Stimulated activated CD8-positive, alpha-beta memory T cell treated with anti-CD3 and anti-CD28 coated beads, Interleukin-4, amount 100 ng/mL, for 48 hours (primary cell): ENCODE measurements at regions not wholly inside any gene's neighbourhood (a gene's known extent, or its start where the extent isn't known, plus 50 kb on each side); places are given as distances from the start of the nearest gene placed in this dataset.

Experiments used
- DNase-seq: peaks from one replicate; pipeline ENCODE4 v3.0.0-alpha.2; 2020

DNA sequence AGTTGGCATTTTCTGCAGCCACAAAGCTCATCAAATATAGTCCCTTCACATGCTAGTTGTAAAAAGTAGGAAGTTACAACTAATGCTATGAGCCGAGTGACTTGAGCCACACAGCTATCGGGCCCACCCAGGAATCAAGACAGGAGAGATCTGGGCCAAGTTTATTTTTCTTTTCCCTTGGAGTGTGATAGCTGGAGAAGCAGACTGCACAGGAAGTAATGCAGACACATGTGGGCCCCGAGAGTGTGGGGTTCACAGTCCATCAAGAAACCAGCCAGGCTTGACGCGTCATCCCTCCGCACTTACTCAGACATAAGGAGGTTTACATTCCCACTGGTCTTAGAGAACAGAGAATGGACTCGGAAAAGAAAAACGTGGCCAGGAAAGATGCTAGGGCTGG lies 403.1 kb upstream of the CDH11 start:
- no peak for DNase-seq

DNA sequence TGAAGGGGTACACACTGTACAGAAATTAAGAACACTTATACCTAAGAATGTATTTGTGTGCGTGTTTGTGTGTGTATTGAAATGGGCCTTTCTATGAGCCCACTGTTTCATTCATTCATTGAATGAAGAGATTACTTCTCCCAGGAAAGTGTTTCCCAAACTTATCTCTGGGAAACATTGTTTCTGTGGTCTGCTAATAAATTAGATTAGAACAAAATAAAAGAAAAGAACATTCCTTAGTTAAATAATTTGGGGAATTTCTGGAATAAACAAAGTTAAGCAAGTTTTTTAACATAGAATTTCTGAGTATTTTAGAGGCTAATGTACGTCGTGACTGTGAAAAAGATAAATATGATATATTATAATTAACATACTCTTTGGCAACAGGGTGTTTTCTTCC lies 402.4 kb upstream of the CDH11 start:
- DNase-seq: no peak

DNA sequence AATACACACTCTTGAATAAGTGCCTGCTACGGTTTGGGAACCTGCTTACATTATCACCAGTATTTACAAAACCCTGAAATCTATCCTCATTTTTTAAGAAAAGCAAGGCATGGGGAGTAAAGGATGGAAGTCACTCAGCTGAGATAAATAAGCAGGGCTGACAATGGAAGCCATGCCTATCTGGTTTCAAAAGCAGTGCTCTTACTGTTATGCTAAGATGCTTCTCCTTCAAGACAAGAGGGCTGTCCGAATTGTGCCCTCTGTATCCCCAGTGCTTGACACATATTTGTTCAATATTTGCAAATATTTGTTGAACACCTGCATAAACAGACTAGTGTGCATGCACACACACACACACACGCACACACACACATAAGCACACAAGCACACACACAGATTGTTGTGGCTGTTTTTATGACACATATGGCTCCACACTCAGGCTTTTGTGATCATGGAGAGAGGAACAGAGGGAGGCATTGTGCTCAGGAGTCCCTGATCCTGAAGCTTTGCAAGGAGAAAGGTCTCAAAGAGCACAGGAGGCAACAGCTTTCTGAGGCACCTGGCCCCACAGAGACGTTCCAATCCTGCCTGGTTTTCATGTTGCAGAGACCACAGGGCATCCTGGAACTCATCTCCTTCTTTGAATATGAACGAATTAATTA lies 401.6 kb upstream of the CDH11 start:
- DNase-seq: no peak

DNA sequence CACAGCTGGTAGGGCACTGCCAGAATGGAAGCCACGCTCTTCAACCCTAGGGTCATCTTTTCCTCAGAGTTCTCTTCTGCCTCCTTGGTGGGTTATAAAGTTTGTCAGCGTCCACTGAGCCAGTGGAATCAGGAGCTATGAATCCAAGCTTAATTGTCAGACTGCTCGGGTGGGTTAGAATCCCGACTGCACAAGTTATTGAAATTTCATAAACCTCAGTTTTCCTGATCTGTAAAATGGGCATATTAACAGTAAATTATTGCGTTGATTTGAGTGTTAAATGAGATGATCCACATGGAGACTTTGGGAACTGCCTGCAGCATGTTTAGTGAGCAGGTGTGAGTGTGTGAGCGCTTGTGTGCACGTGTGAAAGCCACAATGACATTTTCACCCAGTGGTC lies 400.5 kb upstream of the CDH11 start:
- DNase-seq: no peak

DNA sequence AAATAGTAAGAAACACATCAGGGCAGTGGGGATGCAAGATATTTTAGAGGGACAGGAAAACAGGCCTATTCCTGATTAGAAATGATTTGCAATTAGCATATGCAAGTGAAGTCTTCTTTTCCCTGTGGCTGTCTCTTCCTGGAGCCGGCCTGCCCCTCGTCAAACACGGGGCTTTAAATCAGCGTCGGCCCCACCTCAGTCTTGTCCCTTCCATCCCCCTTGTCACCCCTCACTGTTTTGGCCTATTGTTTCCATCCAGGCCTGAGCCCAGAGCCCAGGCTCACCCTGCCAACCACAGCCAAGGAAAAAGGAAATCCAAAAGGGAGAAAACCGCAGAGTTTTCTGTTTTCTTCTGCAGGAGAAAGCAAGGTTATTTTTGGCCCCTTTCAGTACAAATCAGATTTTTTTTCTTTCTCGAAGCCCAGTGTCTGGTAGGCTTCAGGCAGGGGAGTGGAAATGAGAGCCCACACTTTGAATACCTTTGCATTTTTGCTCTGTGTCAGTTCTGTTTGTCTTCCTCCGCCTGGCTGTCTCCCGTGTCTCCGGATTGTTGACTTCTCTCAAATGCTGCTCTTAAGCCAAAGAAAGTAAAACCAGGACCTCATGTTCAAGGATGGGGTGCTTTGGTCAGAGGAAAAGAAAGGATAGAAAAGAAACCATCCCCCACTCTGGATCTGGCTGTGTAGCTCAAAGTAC lies 399.9 kb upstream of the CDH11 start:
- DNase-seq: no peak

DNA sequence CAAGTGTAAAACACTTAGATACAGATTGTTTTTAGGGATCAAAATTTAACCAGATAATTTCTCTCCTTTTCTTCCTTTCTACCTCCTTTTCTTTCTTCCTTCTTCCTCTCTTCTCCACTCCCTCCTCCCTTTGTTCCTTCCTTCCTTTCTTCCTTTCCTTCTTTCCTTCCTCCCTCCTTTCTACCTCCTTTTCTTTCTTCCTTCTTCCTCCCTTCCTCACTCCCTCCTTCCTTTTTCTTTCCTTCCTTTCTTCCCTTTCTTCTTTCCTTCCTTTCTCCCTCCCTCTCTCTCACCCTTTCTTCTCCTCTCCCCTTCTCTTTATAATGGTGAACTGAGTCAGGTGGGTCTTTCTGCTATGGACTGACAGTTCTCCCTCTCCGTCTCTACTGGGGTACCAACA lies 397.5 kb upstream of the CDH11 start:
- DNase-seq: no peak

DNA sequence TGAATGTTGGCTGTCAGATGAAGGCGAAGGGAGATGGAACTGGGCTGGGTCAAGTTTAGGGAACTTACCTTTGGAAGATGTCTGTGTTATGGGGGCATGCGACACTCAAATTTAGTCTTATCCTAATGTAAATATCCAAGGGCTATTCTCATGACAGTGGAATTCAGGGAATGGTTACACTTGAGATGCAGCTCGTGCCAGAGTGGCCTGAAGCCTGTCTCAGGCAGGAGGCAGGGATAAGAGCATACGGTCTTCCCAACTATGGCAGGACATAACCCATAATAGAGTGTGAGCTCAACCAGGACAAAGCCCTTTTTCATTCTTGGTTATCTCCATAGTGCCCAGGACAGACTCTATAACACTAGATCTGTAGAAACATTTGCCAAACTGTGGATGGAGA lies 393.3 kb upstream of the CDH11 start:
- no peak for DNase-seq

DNA sequence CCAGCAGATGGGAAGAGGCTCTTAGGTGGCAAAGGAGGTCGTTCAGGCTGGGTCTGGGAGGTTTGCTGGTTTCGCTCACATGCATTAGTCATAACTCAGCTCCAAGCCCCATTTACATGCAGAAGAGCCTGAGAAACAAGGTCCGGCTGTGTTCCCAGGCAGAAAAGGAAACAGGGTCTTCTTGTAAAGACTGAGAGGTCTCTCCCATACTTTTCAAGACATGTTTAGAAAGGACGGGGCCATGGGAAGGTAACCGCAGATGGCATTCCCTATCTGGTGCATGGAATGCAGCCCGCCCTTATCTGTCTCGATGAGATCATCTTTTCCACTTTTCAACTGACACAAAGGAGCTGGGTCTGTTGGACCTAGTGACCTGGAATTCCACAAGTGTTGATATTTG lies 389.0 kb upstream of the CDH11 start:
- DNase-seq: no peak

DNA sequence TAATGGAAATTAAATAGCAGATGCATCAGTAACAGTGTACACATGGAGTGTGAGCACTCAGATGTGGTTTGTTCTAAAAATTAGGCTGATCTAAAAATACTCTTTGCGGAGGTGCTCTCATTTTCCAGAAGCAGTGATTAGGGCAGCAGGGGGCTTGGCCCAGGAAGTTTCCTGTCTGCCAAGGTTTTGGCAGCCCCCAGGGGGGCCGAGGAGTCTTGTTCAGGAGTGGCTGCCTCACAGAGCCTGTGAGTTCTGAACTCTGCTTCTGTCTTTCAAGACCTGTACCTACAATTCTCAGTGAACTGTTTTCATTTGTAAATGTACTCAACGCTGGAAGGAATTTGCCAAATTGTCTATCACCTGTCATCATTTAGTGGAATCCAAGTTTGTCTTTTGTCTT lies 388.4 kb upstream of the CDH11 start:
- DNase-seq: no peak

DNA sequence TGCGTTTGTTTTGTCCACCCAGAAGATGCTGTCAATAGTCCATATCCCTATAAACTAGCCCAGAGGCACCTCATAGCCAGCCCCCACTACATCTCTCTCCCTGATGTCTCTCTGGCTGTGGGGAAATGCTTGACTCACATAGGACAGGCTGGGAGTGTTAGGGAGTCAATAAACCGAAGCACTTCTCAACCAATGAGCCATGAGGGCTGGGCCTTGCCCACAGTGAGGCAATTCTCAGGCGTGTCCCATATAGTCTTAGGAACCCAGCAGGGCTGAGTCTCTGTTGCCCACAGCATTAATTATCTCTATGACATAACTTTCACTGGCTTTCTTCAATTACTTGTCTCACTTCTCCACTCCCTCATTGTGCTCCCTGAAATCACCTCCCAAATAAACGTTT lies 387.3 kb upstream of the CDH11 start:
- DNase-seq: no peak

DNA sequence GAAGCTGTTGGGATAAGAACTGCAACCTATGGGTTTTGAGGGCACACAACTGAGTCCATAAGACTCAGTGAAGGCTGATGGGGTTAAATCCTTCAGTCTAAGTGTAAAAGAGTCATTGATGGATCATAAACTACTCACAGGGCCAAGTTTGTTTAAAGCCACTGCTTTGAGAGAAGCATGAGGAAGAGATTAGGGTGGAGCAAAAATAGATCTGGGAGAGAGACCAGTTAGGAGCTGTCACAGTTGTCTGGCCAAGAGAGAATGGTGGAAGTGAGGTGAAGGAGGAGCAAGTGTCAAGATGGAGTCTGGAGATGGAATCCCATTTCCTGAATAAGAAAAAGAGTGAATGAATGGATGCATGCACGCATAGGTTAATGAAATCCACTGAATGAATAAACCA lies 379.1 kb upstream of the CDH11 start:
- no peak for DNase-seq

DNA sequence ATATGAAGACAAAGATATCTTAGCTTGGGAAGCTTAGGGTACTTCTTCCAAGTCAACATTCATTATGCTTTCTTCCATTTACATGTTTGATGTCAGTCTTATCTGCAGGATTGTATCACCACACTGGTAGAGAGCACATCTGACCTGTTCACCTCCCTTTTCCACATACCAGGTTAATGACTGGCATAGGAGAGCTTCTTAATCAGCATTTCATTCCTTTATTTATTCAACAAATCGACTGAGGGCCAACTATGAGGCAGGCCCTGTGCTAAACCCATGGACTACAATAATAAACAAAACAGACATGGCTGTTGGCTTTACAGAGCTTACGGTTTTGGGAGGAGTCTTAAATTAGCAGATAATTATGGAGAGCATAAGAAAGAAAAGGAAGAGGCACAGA lies 378.1 kb upstream of the CDH11 start:
- DNase-seq: no peak

DNA sequence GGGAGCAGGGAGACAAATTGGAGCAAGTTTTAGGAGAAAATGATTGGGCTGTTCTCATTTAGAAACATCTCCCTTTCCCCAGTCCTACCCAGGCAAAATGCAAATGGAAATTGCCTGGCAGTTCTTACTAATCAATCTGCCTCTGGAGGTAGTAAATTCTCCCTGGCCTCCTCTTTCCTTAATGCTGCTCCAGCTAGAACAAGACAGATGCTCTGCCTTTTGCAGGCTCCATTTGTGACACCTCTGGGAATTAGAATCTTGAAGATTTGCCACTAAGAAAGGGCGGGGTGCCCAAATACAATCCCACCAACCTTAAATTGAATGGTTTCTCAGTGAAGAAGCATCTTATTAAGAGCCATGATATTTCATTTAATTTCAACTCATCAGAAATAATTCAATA lies 377.7 kb upstream of the CDH11 start:
- no peak for DNase-seq

DNA sequence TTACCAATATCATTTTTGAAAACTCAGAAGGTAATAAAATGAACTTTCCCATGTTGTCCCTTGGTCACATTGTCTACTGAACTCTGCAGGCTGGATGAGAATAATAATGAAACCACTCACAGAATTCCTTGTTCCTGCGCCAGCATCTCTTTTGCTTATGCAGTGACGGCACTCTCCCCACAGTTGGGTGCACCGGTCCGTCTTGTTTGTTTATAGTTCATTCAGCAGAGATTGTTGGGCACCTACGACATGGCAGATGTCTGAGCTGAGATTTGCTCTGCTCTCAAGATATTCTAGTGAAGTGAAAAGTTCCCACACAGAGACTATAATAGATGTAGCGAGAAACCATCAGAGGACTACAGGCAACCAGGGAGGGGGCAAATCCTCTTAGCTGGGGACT lies 375.7 kb upstream of the CDH11 start:
- DNase-seq: no peak

DNA sequence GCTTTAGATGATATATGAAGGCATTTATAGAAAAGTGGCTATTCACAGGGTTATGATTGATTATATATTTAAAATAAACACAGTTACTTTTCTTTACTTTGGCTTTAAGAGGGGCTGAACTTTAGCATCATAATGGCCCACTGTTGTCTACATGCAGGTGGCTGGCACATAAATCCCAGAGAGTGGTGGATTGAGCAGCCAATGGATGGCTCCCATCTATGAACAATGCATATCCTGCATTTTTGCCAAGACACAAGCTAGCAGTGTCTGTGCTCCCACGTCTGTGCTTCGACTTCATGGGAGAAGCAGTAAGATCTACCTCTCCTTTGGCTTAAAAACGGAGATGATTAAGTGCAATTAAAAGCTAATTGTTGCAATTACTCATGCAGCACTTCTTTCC lies 373.2 kb upstream of the CDH11 start:
- DNase-seq: no peak

DNA sequence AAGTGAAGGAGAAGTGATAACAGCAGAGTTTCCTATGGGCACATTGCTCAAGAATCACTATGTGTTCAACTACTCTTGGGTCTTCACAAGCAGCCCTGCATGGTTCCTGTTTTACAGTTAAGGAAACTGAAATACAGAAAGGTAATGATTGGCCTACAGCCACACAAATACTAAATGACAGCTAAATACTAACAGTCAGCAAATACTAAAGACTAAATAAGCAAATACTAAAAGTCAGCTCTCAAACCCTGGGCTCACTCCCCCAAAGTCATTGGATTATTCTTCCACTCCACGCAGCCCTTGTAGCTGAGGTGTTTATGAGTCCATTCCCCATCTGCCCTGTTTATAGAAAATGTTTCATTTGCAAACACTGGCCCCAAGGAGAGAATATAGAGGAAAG lies 372.7 kb upstream of the CDH11 start:
- no peak for DNase-seq

DNA sequence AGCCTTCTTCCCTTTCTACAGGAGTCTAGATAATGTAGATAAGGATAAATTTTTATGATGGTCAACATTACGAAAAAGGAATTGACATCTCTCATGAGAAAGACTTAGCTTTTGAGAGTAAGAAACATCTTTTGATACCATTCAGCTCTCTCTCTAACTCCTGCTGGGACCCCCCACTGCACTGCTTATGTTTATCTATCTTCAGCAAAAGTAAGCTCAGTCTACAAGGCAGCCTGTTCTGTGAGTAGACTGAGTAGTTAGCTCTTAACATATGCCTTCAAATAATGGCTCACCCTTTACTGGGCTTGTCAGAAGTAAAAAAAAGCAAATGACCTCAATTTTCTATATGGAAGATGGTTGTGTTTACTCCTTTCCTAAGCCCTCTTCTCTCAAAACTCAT lies 372.2 kb upstream of the CDH11 start:
- DNase-seq: no peak

DNA sequence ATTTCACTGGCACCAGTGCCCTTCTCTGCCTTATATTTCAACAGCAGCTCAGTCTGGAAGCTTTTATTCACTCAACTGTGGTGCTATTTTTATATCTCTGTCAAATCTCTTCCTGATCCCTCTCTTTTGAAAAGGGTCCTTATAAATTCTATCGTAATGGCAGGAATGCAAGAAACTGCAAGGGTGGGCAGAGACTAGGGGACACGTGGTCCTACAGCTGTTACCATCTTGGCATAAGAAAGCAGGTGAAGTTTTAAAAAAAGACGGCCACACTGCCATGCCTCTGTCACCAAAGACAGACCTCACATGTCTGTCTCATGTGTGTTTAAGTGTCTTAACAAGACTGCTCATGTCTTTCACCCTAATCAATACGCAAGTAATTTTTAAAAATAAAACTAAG lies 368.4 kb upstream of the CDH11 start:
- DNase-seq: no peak

DNA sequence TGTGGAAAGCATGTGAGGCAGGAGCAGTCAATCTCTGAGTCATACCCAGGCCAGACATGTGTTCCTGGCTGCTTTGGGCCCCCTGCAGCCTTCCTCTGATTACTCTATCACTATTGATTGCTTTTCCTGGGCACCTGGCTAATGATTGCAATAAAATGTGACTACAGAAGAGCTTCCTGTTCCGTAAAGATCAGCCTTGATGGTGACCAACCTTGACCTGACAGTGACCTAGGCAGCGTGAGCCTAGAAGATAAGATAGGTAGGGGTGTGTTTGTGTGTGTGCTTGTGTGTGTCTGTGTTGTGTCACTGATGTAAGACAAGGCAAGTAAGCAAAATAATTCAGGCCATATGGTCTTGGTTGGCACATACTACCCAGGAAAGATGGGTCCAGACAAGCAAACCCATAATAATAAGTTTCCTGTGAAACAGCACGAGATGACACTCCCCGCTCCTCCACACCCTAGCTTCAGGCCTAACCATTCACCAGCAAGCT lies 367.7 kb upstream of the CDH11 start:
- no peak for DNase-seq

DNA sequence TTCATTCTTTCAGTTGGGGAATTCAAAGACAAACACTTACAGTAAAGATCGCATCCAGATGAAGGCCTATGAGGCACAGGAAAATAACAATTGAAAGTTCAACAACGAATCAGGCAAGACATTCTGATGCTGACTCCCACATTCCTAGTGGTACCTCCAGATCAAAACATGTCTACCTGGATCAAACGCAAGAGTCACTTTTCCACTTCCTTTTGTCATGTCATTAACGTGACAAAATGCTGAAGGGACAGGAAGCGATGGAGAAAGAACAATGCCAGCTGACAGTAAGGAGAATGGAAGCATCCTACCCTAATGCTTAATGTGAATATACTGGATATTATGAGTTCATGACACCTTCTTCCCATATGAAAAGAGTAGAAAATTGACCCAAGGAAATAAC lies 365.4 kb upstream of the CDH11 start:
- no peak for DNase-seq

DNA sequence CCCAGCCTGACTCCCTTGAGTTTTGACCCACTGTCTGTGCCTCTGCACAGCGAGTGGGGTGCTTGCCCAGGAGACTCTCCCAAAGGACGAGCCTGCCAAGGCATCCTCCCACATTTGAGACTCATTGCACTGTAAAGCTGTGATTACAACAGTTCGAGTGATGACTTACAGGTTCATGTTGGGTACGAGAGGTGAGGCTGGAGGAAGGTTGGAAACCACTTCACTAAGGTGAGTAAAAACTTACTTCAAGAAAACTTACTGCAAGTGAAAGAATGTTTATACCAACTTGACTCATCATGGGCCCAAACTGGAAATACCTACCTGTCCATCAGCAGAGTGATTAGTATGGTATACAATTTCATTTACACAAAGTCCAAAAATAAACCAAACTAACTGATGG lies 360.1 kb upstream of the CDH11 start:
- DNase-seq: no peak

DNA sequence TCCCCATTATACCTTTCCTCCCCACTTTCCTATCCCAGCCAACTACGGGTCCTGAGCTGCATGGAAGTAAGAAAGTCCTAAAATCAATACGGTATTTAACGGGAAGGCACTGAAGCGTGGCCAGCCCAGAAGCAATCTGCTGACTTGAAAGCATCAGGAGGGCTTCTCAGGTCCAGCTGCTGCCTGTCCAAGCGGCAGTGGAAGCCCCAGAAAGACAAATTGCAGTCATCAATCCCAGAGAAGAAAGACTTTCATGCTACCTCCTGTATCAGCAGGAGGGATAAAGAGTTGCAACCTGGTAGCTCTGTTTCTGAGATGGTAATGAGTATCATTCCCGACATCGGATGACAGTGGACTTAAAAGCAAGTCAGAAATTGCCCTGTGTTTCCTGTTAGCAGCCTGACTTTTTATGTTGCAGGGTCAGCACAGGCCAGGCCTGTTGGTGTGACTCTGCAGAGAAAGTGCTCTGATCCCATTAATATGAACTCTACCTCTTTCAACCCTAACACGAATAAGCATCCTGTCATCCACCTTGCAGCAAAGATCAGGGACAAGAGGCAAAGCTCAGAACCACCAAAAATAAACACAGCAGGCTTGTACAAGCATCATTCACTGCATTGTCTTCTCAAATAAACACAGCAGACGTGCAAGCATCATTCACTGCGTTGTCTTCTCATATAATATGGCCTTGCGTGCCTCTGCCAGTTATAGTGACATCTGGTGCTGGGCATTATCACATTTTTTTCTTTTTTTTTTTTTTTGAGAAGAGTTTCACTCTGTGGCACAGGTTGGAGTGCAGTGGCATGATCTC lies 358.6 kb upstream of the CDH11 start:
- no peak for DNase-seq

DNA sequence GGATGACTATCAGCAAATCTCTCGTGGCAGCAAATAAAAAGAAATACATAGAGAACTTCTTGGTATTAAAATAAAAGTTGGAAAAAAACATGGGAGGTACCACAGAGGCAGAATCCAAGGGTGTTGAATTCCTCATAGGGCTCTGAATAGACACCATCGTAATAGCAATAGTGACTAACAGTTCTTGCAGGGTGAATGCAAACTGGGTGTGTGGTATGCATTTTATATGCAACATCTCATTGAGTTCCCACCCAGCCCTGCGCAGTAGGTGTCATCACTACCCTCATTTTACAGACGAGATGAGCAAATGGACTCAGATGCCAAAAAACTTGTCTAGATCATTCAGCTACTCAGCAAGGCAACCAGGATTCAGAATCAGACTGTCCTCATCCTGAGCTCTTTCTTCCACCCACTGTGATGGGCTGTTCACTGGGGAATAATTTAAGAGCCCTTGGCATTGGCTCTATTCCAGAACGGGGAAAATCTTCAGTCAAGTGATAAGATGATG lies 354.6 kb upstream of the CDH11 start:
- no peak for DNase-seq

DNA sequence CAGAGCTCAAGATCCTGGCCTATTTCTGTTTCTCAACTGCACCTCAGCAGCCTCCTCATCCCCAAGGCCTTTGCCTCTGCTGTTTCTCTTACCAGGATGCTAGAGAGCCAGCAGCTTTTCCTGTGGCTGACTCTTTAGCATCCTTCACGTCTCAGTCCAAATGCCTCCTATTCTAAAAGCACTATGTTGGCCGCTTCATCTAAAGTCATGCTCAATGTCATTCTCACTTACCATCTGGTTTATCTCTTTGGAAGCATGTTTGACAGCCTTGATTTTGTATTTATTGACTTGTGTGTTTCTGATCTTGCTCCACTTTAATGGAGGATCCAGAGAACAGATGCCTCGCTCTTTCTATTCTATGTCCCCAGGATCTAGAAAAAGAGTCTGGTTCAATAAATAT lies 351.8 kb upstream of the CDH11 start:
- DNase-seq: no peak
